ENCODE measurements at regions not wholly inside any gene's neighbourhood (a gene's known extent, or its start where the extent isn't known, plus 50 kb on each side); places are given as distances from the start of the nearest gene placed in this dataset.

DNA sequence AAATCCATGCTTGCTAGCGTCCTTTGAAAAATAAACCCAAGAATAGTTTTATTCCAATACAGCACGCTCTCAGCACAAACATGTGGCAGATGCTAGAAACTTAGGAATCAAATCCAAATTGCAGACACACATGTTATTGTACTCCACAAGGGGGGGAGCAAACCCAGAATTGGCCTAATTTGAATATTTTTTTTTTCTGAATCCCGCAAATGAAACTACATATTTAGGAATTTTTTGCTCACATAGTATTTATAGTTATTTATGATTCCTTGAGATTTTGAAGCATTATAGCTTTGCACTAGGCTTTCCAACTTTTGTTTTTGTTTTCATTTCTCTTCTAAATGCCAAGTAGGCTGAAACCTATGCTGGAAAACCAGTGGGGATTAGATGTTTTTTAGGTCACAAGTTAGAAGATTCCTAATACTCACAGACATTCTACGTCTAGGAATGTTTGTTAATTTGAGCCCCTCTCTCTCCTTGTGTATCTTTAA, 59.3 kb upstream of the CDH11 start:
- TF ChIP-seq SP1 (IDR thresholded peaks at IDR 0.05) = no peak
- TF ChIP-seq CTBP1 (IDR thresholded peaks at IDR 0.05; ENCODE audit: borderline replicate concordance) = no peak
- TF ChIP-seq BHLHE40 (IDR thresholded peaks at IDR 0.05; ENCODE audit: borderline replicate concordance) = no peak
- no peak for TF ChIP-seq ARNT (IDR thresholded peaks at IDR 0.05)
- no peak for TF ChIP-seq FOXM1 (IDR thresholded peaks at IDR 0.05; ENCODE audit: borderline replicate concordance)
- no peak for TF ChIP-seq LEF1 (IDR thresholded peaks at IDR 0.05; ENCODE audit: borderline replicate concordance)
- TF ChIP-seq TARDBP (IDR thresholded peaks at IDR 0.05) = no peak

Measured in HEK293T (cell line).